Kidney capillary endothelial cell (primary cell): ENCODE measurements at regions not wholly inside any gene's neighbourhood (a gene's known extent, or its start where the extent isn't known, plus 50 kb on each side); places are given as distances from the start of the nearest gene placed in this dataset.

Source experiments
- DNase-seq: peaks from one replicate; pipeline ENCODE4 v3.0.0-alpha.2; 2018; ENCODE audit warnings: low spot score

DNA sequence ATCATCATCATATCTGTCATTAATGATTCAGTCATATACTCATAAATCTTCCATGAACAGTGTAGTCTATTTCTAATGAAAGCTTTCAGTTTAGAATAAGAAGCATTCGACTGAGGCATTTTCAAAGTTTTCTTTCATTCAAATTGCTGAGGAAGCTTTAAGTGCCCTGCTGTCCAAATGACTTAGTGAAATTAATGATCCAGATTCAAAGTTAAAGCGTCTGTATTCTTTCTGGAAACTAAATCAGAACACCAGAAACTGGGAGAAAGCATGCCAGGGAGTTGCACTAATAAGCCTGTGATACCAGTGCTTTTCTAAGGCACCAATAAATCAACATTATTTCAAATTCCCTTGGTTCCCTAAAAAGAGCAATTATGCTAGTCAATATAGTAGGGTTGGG lies 367.8 kb upstream of the ANO5 start:
- DNase-seq, result no peak

GRCh38 chr11:21838427-21838826 lies 354.5 kb upstream of the ANO5 start:
- no peak for DNase-seq

- DNase-seq, result no peak
These were observed 353.1 kb upstream of the ANO5 start for GRCh38 chr11:21839796-21840195.

DNA sequence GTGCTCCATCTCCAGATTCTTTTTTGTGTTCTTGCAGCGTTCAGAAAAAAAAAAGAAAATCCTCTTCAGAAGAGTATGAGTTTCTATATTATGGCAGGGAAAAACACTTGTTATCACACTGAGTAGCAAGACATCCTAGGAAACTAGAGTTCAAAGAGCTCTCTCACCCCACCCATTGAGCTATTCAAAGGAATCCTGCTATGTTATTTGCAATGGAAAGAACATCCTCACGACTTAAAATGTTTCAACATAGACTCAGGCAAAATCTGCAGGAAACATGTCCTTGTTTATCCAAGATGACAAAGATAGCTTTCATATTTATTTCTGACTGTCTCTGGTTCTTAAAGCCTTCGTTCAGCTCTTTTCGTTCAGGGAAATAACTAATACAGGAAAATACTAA lies 331.6 kb upstream of the ANO5 start:
- DNase-seq, result no peak

DNA sequence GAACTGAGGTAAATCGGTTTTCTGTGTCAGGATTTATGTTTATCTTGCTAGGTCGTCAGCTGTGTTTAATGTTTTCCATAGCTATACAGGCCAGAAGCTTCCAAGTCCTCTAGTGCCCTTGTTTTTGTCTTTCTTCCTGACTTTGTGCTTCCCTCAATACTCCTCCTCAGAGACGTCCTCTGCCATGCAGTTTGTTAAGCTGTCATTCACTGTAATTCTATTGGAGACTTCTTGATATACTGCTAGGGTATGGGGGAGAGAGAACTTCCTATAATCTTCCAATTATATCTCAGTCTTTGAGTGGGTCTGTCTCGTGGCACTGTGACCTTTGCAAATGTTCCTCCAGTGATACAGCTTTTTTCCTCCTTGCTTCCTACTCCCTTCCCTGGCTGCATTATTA lies 327.3 kb upstream of the ANO5 start:
- DNase-seq, result no peak

DNA sequence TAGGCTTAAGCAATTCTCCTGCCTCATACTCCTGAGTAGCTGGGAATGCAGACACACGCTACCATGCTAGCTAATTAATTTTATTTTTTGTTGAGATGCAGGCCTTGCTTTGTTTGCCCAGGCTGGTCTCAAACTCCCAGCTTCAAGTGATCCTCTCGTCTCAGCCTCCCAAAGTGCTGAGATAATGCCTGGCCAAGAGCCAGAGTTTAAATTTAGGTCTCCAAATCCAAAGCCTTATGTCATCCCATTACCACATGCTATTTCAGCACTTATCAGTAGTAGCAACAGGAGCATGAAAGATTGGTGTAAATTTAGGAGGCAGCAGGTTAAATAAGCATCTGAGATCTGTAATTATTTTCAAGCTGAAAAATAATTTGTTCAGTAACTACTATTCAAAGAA lies 326.1 kb upstream of the ANO5 start:
- no peak for DNase-seq

DNA sequence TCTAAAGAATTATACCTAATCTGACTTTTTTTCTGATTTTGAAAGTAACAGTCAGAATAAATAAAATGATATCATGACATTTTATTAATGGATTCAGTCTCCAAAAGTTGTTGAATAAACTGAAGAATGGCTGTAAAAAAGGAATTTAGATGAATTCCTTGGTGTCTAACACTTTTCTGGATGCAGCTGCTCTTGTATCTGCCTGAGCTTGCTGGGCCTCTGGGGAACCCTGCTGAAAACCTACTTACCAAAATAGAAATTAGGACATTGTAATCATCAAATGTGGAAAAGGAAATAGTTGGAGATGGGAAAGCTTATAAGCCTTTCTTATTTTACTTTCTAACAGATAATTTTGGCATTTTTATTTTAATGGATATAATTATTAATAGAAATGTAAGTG lies 315.7 kb upstream of the ANO5 start:
- DNase-seq, result no peak

- no peak for DNase-seq
These were observed 309.5 kb upstream of the ANO5 start for GRCh38 chr11:21883354-21883753.

GRCh38 chr11:21888814-21889213 lies 304.1 kb upstream of the ANO5 start:
- DNase-seq, result no peak

- DNase-seq, result no peak
These were observed 299.9 kb upstream of the ANO5 start for GRCh38 chr11:21892736-21893564.

DNA sequence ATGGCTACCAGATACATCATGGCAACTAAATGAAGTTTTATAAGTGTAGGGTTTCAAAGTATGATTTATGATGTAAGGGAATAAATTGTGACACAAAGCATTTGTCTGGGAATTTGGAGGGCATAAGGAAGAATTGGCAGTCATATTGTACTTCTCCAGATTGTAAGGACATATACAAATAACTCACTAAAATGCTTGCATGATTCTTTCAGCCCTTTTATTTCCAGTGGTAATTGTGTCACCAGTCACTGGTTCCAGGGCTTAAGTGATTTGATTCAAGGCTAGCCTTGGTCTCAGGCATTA lies 299.4 kb upstream of the ANO5 start:
- DNase-seq, result no peak

DNA sequence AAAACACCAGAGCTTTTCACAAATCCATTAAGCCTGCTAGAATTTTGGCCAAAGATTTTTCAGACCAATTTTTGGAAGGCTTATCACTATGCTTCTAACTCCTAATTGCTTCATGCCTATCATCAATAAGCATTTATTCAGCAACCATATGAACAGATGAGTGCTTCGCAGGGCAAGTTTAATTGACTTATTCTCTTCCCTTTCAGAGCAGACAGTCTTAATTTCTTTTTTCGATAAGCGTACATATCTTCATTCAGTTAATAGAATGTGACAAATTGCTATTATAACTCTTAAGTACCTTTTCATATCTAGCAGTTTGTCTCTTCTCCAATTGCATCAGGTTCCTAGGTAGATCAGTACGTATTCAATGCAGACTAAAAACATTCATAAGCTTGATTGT lies 298.4 kb upstream of the ANO5 start:
- no peak for DNase-seq

DNA sequence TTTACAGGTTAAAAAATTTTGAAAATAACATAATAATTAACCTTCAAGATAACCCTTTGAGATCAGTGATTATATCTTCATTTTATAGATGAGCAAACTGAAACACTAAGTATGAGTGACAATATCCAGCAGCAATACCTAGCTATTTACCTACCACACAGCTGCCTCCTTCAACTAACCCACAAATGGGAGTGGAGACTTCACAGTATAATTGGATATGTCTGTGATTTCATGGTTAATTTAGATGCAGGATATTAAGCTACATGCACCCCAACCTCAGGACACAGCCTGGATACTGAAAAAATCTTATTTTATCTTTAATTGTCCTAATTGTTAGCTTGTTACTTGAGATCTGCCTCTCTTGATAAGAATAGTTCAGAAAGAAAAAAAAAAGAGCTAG lies 297.2 kb upstream of the ANO5 start:
- DNase-seq, result no peak

- no peak for DNase-seq
These were observed 296.7 kb upstream of the ANO5 start for GRCh38 chr11:21896216-21896615.

- DNase-seq, result no peak
These were observed 295.9 kb upstream of the ANO5 start for GRCh38 chr11:21896746-21897602.

GRCh38 chr11:21897752-21898151 lies 295.1 kb upstream of the ANO5 start:
- DNase-seq, result no peak

DNA sequence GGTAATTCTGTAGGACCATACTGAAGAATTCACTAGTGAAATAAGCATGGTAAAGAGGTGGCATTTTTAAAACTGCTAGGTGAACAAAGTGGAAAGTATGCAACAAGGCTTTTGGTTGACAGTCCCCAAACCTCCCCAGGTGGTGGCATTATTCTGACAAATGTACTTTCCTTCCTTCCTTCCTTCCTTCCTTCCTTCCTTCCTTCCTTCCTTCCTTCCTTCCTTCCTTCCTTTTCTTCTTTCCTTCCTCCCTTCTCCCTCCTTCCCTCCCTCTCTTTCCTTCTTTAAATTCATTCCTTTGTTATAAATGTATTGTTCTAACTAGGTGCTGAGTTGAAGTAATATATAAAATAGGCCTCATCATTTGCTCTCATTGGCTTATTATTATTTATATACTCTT lies 284.7 kb upstream of the ANO5 start:
- no peak for DNase-seq

GRCh38 chr11:21909145-21909544 lies 283.7 kb upstream of the ANO5 start:
- no peak for DNase-seq

DNA sequence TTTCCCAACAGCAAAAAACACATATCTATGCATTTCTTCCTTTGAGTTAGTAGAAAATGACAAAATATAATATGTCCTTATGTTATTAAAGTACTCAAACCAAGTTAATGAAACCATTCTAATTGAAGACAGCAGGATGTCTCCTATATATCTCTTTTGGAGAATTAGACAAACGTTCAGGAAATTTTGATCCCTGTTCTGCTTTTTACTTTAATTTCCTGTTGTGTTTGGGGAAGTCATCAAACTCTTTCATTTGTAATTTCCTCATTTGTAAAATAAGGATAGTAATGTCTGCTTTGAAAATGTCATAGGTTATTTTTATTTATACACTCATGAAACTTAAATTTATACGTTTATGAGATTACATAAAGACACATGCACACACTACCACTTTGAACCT lies 281.8 kb upstream of the ANO5 start:
- no peak for DNase-seq

- no peak for DNase-seq
These were observed 280.6 kb upstream of the ANO5 start for GRCh38 chr11:21912285-21912684.

DNA sequence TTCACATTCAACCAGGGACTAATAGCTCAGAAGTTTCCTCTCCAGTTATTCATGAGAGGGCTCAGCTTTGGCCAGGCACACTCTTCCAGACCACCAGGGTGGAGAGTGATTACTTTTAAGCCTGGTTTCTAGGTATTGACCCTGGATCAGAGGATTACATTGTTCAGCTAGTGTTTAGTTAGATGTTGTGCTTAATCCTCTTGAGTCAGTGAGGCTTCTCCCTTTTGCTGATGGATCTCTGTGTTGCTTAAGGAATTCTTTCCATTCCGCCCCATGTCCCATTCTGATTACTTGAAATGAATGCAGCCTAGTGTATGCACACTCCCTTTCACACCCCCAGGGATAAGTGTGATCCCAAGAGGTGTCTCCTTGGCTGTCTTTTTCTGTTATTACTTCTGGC lies 271.7 kb upstream of the ANO5 start:
- no peak for DNase-seq

DNA sequence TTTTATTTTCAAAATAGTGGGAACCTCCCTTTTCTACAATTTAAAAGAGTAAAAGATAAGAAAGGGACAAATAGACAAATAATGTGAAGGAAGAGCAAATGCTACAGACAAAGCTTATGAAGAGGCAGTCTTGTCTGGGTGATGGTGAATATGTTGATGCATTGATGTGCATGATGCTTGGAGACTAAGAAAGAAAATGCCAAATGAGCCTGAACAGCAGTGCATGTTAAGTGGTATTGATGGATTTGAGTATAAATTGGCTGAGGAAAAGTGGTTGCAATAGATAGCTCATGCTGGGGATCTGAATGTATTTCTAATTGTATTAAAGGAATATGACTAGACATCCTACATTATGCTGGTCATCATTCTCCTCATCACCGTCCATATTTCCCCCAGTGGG lies 268.6 kb upstream of the ANO5 start:
- no peak for DNase-seq

DNA sequence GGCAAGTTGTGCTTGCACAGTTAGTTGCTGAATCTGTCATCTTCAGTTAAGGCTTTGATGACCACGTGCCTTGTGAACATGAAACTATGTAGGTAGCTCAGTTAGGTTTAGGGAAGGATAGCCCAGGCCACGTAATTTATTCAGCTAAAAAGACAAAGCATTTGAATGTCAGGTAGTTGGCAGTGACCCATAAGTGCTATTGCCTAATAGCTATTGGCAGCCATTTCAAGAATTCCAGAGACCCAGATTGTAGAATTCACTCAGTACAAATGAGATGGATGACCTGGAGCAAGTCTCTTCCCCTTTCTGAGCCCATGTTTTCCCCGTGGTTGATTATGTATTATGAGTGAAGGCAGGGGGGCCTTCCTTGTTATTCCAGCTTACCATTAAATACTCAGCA lies 265.3 kb upstream of the ANO5 start:
- DNase-seq, result no peak

GRCh38 chr11:21928847-21929246 lies 264.0 kb upstream of the ANO5 start:
- no peak for DNase-seq
